A549 (cell line): ENCODE measurements at regions not wholly inside any gene's neighbourhood (a gene's known extent, or its start where the extent isn't known, plus 50 kb on each side); places are given as distances from the start of the nearest gene placed in this dataset.

ENCODE experiments used
- ATAC-seq, 2 experiments: fragments of 200-7000 bp in 1 of 2; fragments of >200 bp in 1 of 2; cut with Nextera tagmentation in 1 of 2; cut with Tn5 transposase in 1 of 2; 3 replicates each; pipeline versions ENCODE4 v1.8.0 to v1.9.1; 2018 to 2020; ENCODE audit warnings: mild to moderate bottlenecking in 1 of 2, moderate library complexity in 1 of 2
- CTCF ChIA-PET: fragments of 300-600 bp; sonication (Branson Sonifier 250); formaldehyde crosslinking; extraction: SDS; loops from one replicate; lab custom pipeline; 2021; ENCODE audit warnings: antibody characterized with exemption, inconsistent platforms; lab: Yijun Ruan, JAX
- POLR2A ChIA-PET: fragments of 350-600 bp; formaldehyde crosslinking; extraction: SDS; loops from one replicate; lab custom pipeline; 2021; ENCODE audit warnings: antibody characterized with exemption, inconsistent platforms; lab: Yijun Ruan, JAX
- DNase-seq, 2 experiments: peaks; one replicate each; pipeline versions ENCODE4 v3.0.0 to v3.0.0-alpha.2; 2011 to 2016; ENCODE audit warnings: low read depth in 1 of 2, low spot score in 1 of 2
- FAIRE-seq: peaks from 2 replicates; lab custom pipeline; 2011; peaks lifted over from hg19 to GRCh38; lab: Jason Lieb, UNC
- H3K27ac ChIP-seq, 2 experiments: fragments of >200 bp; sonication (Bioruptor Twin); formaldehyde crosslinking; 3 replicates each; pipeline ENCODE4 v1.5.1; 2016 to 2017
- H3K4me1 ChIP-seq: fragments of >200 bp; sonication (Bioruptor Twin); formaldehyde crosslinking; 3 replicates; pipeline ENCODE4 v1.6.1; 2016
- H3K4me2 ChIP-seq: fragments of >200 bp; sonication (Bioruptor Twin); formaldehyde crosslinking; 3 replicates; pipeline ENCODE4 v1.6.1; 2016
- H3K4me3 ChIP-seq: fragments of >200 bp; sonication (Bioruptor Twin); formaldehyde crosslinking; 3 replicates; pipeline ENCODE4 v1.5.1; 2016
- H3K9me3 ChIP-seq: fragments of >200 bp; sonication (Bioruptor Twin); formaldehyde crosslinking; 3 replicates; pipeline ENCODE4 v1.6.1; 2016
- BCL3 ChIP-seq: fragments of >200 bp; sonication (Bioruptor Twin); formaldehyde crosslinking; IDR thresholded peaks from 3 replicates; pipeline ENCODE4 v1.6.1; 2016
- CBX2 ChIP-seq: fragments of 200-600 bp; sonication (generic); IDR thresholded peaks from 2 replicates; pipeline ENCODE4 v1.6.1; 2016; ENCODE audit warnings: low read depth, mild to moderate bottlenecking, borderline replicate concordance
- CHD2 ChIP-seq: fragments of 150-350 bp; IDR thresholded peaks from 2 replicates; pipeline ENCODE4 v1.6.1; 2014; ENCODE audit warnings: low read length; ENCODE audit not compliant: partially characterized antibody
- CHD4 ChIP-seq: fragments of 200-600 bp; sonication (generic); IDR thresholded peaks from 2 replicates; pipeline ENCODE4 v1.6.1; 2016; ENCODE audit warnings: antibody characterized with exemption, mild to moderate bottlenecking, borderline replicate concordance
- E2F6 ChIP-seq: IDR thresholded peaks from 2 replicates; pipeline ENCODE4 v1.6.1; 2012; ENCODE audit warnings: low read depth, borderline replicate concordance
- EHMT2 ChIP-seq: fragments of 200-600 bp; sonication (generic); IDR thresholded peaks from 2 replicates; pipeline ENCODE4 v1.6.1; 2016; ENCODE audit warnings: antibody characterized with exemption, low read depth, mild to moderate bottlenecking, moderate library complexity
- ELK1 ChIP-seq: fragments of 150-350 bp; IDR thresholded peaks from 2 replicates; pipeline ENCODE4 v1.6.1; 2014; ENCODE audit warnings: low read depth, mild to moderate bottlenecking, low read length
- EP300 ChIP-seq, 2 experiments: fragments of >200 bp; sonication (Bioruptor Twin); formaldehyde crosslinking; IDR thresholded peaks; 2 replicates in 1 of 2; 3 replicates in 1 of 2; pipeline ENCODE4 v1.6.1; 2016 to 2017
- FOSB ChIP-seq: fragments of 250-450 bp; sonication (Bioruptor Pico); IDR thresholded peaks from 2 replicates; pipeline ENCODE4 v1.5.0; 2020; ENCODE audit warnings: mild to moderate bottlenecking, moderate library complexity
- HDAC2 ChIP-seq: fragments of 200-600 bp; sonication (generic); IDR thresholded peaks from 2 replicates; pipeline ENCODE4 v1.6.1; 2016
- HOXB5 ChIP-seq: fragments of 250-450 bp; sonication (Bioruptor Pico); IDR thresholded peaks from 2 replicates; pipeline ENCODE4 v1.5.0; 2020; ENCODE audit warnings: mild to moderate bottlenecking, moderate library complexity
- JUN ChIP-seq, 2 experiments: fragments of >200 bp; sonication (Bioruptor Twin); formaldehyde crosslinking; IDR thresholded peaks; 2 replicates in 1 of 2; 3 replicates in 1 of 2; pipeline ENCODE4 v1.6.1; 2016 to 2017
- JUNB ChIP-seq: fragments of >200 bp; sonication (Bioruptor Twin); formaldehyde crosslinking; IDR thresholded peaks from 2 replicates; pipeline ENCODE4 v1.6.1; 2016
- KDM5A ChIP-seq: fragments of 200-600 bp; sonication (generic); IDR thresholded peaks from 2 replicates; pipeline ENCODE4 v1.6.1; 2016; ENCODE audit warnings: antibody characterized with exemption, mild to moderate bottlenecking
- MAFK ChIP-seq: fragments of 450-650 bp; IDR thresholded peaks from 2 replicates; pipeline ENCODE4 v1.6.1; 2014; ENCODE audit not compliant: partially characterized antibody
- MAZ ChIP-seq: fragments of 150-350 bp; IDR thresholded peaks from 2 replicates; pipeline ENCODE4 v1.6.1; 2014; ENCODE audit warnings: antibody characterized with exemption, low read depth, low read length, borderline replicate concordance
- MYC ChIP-seq: IDR thresholded peaks from 2 replicates; pipeline ENCODE4 v1.6.1; 2012; ENCODE audit warnings: mild to moderate bottlenecking, inconsistent platforms, low read length, improper control_type of control experiment, borderline replicate concordance
- PHF8 ChIP-seq: fragments of 200-600 bp; sonication (generic); IDR thresholded peaks from 2 replicates; pipeline ENCODE4 v1.6.1; 2016; ENCODE audit warnings: low read depth, mild to moderate bottlenecking, antibody characterized with exemption, moderate library complexity, borderline replicate concordance
- POLR2A ChIP-seq: IDR thresholded peaks from 2 replicates; pipeline ENCODE4 v1.6.1; 2012; ENCODE audit warnings: mild to moderate bottlenecking, low read length
- POLR2AphosphoS2 ChIP-seq: conservative IDR thresholded peaks from 2 replicates; pipeline ENCODE4 v1.6.1; 2012; ENCODE audit warnings: low read length, improper control_type of control experiment, inconsistent platforms
- RCOR1 ChIP-seq: fragments of 150-350 bp; IDR thresholded peaks from 2 replicates; pipeline ENCODE4 v1.6.1; 2014; ENCODE audit warnings: antibody characterized with exemption, low read length, low read depth
- TFCP2L1 ChIP-seq: fragments of 250-450 bp; sonication (Bioruptor Pico); IDR thresholded peaks from 2 replicates; pipeline ENCODE4 v1.5.0; 2021; ENCODE audit warnings: mild to moderate bottlenecking
- ZNF302 ChIP-seq: fragments of 250-450 bp; sonication (Bioruptor Pico); IDR thresholded peaks from 2 replicates; pipeline ENCODE4 v1.9.0; 2021; ENCODE audit warnings: inconsistent platforms, mild to moderate bottlenecking, moderate library complexity
- WGBS: methylation state at CpG from one replicate; pipeline ENCODE4 v1.1.6; 2017; ENCODE audit errors: missing lambda C conversion rate; 5-methylcytosine and 5-hydroxymethylcytosine counted together

- TF ChIP-seq JUNB (no peak), MYC (no peak), POLR2A (no peak), EP300 (IDR thresholded peaks at IDR 0.05) (no peak), ZNF302 (CRISPR knock-in tag) (no peak), MAZ (no peak), CHD2 (no peak), HDAC2 (no peak), POLR2AphosphoS2 (no peak)
- TF ChIP-seq, all 56 proteins: peak for 0
- Histone ChIP-seq H3K4me3 (no peak overlapping the region), H3K27ac (no peak overlapping the region), H3K4me1 (no peaks in the 10 kb centered on the region), H3K9me3 (no peaks in the 10 kb centered on the region), H3K4me2 (no peak overlapping the region)
- ChIA-PET POLR2A (no interaction called here), CTCF (no interaction called here)
- no peak for FAIRE-seq
- no peak for ATAC-seq
- WGBS, result 33% methylated on average over 2 of the region's 2 CpGs
- no peak for DNase-seq
Measured at GRCh38 chr7:110050785-110051184, 1040.1 kb upstream of the LRRN3 start.

GRCh38 chr7:110051372-110051771 is 1039.6 kb upstream of the LRRN3 start:
- no peak overlapping the region for H3K27ac ChIP-seq
- ChIA-PET POLR2A (no interaction called here), CTCF (no interaction called here)
- no peak overlapping the region for H3K4me2 ChIP-seq
- H3K9me3 ChIP-seq, result no peaks in the 10 kb centered on the region
- DNase-seq, result no peak
- no peak for FAIRE-seq
- no peaks in the 10 kb centered on the region for H3K4me1 ChIP-seq
- H3K4me3 ChIP-seq, result no peak overlapping the region
- 26% methylated on average over 2 of the region's 2 CpGs for WGBS
- TF ChIP-seq MAFK, result no peak
- no peak for TF ChIP-seq FOSB (CRISPR knock-in tag)
- no peak for TF ChIP-seq E2F6
- TF ChIP-seq HOXB5 (CRISPR knock-in tag), result no peak
- TF ChIP-seq BCL3, result no peak
- TF ChIP-seq EP300 (IDR thresholded peaks at IDR 0.05), result no peak
- TF ChIP-seq PHF8, result no peak
- TF ChIP-seq JUN (IDR thresholded peaks at IDR 0.05), result no peak
- no peak for TF ChIP-seq EHMT2
- no peak for TF ChIP-seq POLR2A
- TF ChIP-seq KDM5A, result no peak
- TF ChIP-seq MYC, result no peak
- TF ChIP-seq MAZ, result no peak
- TF ChIP-seq ELK1, result no peak
- TF ChIP-seq CHD4, result no peak
- no peak for TF ChIP-seq TFCP2L1 (CRISPR knock-in tag)
- TF ChIP-seq CBX2, result no peak
- no peak for ATAC-seq

GRCh38 chr7:110056331-110056730 is 1034.6 kb upstream of the LRRN3 start:
- H3K4me1 ChIP-seq, result no peaks in the 10 kb centered on the region
- ATAC-seq (no peak), FAIRE-seq (no peak), DNase-seq (no peak)
- no peak overlapping the region for H3K27ac ChIP-seq
- POLR2A ChIA-PET, result no interaction called here
- H3K4me2 ChIP-seq, result no peak overlapping the region
- CTCF ChIA-PET, result interaction anchor here (0.6 kb wide), 1 partner anchor 222 kb away, joined by 3 read pairs; no protein-coding TSS in a partner anchor
- WGBS, result 35% methylated on average over 3 of the region's 3 CpGs
- no peaks in the 10 kb centered on the region for H3K9me3 ChIP-seq
- no peak overlapping the region for H3K4me3 ChIP-seq
- TF ChIP-seq RCOR1 (no peak), HOXB5 (CRISPR knock-in tag) (no peak)
